Glomerular endothelial cell (primary cell): ENCODE measurements at regions not wholly inside any gene's neighbourhood (a gene's known extent, or its start where the extent isn't known, plus 50 kb on each side); places are given as distances from the start of the nearest gene placed in this dataset.
"Not testable (repeated sequence)": the region's sequence is repeated elsewhere in the genome, so short reads cannot be mapped to it uniquely, and the experiment has no call there.

Experiments used
- DNase-seq: peaks from one replicate; pipeline ENCODE4 v3.0.0-alpha.2; 2011; ENCODE audit warnings: low read depth, low spot score; ENCODE audit errors: extremely low read depth

GRCh38 chr3:194054961-194055360 is 81.0 kb upstream of the HES1 start:
- DNase-seq = no peak

- DNase-seq = not testable (repeated sequence)
Observed at GRCh38 chr3:194056323-194056722, 79.6 kb upstream of the HES1 start.

GRCh38 chr3:194056731-194057415 is 79.1 kb upstream of the HES1 start:
- no peak for DNase-seq

GRCh38 chr3:194057570-194058188 is 78.3 kb upstream of the HES1 start:
- no peak for DNase-seq

- no peak for DNase-seq
Observed at GRCh38 chr3:194058189-194058571, 77.8 kb upstream of the HES1 start.

- DNase-seq = no peak
Observed at GRCh38 chr3:194058753-194059152, 77.2 kb upstream of the HES1 start.

GRCh38 chr3:194061421-194062030 is 74.4 kb upstream of the HES1 start:
- no peak for DNase-seq

GRCh38 chr3:194062830-194063229 is 73.1 kb upstream of the HES1 start:
- no peak for DNase-seq

- no peak for DNase-seq
Observed at GRCh38 chr3:194064380-194065332, 71.3 kb upstream of the HES1 start.

- not testable (repeated sequence) for DNase-seq
Observed at GRCh38 chr3:194067327-194067726, 68.6 kb upstream of the HES1 start.

GRCh38 chr3:194067949-194068362 is 68.0 kb upstream of the HES1 start:
- DNase-seq = no peak

- DNase-seq = no peak
Observed at GRCh38 chr3:194069421-194070219, 66.3 kb upstream of the HES1 start.

- no peak for DNase-seq
Observed at GRCh38 chr3:194070220-194070633, 65.7 kb upstream of the HES1 start.

- no peak for DNase-seq
Observed at GRCh38 chr3:194070634-194071409, 65.1 kb upstream of the HES1 start.

- no peak for DNase-seq
Observed at GRCh38 chr3:194072097-194072428, 63.9 kb upstream of the HES1 start.

- no peak for DNase-seq
Observed at GRCh38 chr3:194072691-194073279, 63.2 kb upstream of the HES1 start.

- DNase-seq = no peak
Observed at GRCh38 chr3:194073926-194074325, 62.0 kb upstream of the HES1 start.

GRCh38 chr3:194075088-194075615 is 60.8 kb upstream of the HES1 start:
- DNase-seq = no peak
